AG20443 (cell line): ENCODE measurements at regions not wholly inside any gene's neighbourhood (a gene's known extent, or its start where the extent isn't known, plus 50 kb on each side); places are given as distances from the start of the nearest gene placed in this dataset.

Experiments used
- DNase-seq: peaks from one replicate; pipeline ENCODE4 v3.0.0; 2012; ENCODE audit warnings: low spot score, mixed read lengths

DNA sequence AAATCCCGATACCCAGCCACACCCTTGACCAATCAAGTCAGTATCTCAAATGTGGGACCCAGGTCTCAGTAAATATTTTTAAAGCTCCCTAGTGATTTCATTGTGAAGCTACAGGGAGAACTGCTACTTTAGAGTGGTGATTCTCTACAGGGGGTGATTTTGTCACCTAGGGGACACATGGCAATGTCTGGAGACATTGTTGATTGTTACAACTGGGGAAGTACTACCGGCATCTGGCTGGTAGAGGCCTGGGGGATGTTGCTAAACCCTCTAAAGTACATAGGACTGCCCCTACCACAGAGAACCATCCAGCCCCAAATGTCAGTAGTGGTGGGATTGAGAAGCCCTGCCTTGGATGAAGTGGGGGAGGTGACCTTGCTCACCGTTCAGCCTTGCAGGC lies 152.9 kb downstream of the RPS24 start:
- DNase-seq: no peak

GRCh38 chr10:78187371-78187770 lies 153.7 kb downstream of the RPS24 start:
- DNase-seq: no peak

- DNase-seq: no peak
Observed at GRCh38 chr10:78188446-78188845, 154.8 kb downstream of the RPS24 start.

DNA sequence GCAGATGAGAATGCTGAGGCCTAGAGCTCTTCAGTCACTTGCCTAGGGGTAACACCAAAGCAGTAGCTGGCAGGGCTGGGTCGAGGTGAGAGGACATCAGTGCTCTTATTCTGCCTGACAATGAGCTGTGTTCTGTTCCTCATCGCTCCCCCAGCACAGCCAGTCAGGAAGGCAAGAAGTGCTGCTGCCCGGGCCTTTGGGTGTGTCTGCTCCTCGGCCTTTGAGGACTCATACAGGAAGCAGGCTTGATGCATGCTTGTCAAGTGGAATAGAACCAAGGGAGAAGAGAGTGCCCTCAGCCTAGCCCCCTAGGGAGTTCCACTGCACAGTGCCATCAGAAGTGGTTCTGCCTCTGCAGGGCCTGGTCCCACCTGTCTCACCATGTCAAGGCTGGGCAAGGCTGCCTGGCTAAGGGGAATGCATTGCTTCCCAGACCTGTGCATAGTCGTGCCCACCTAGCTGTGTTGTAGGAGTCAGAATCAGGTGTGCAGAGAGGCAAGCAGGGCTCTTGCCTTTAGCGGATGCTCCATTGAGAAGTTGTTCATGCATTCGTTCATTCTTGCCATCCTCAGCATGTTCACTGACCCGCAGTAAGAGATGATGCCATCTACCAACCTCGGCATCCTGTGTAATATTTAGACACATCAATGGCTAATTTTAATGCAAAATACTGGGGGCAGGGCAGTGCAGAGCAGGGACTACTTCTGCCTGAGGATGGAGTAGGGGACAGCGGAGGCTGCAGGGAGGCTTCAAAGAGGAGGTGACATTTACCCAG lies 156.6 kb downstream of the RPS24 start:
- no peak for DNase-seq

- no peak for DNase-seq
Observed at GRCh38 chr10:78191301-78191700, 157.6 kb downstream of the RPS24 start.

DNA sequence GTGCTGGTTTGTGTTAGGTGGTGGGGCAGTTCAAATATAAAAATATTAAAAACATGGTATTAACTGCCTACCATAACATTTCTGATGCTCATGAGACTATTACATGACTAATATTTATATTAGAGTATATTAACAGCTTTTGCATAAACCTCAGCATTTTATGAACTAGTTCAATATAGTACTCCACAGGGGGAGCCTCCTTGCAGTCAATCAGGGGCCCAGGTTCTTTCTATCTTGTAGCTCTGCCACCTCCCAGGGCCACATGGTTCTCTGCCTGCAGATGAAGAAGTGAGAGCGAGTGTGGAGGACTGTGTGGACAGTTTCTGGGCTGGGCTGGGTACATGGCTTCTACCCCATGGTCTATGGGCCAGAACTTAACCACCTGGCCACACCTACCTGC lies 159.5 kb downstream of the RPS24 start:
- DNase-seq: no peak

DNA sequence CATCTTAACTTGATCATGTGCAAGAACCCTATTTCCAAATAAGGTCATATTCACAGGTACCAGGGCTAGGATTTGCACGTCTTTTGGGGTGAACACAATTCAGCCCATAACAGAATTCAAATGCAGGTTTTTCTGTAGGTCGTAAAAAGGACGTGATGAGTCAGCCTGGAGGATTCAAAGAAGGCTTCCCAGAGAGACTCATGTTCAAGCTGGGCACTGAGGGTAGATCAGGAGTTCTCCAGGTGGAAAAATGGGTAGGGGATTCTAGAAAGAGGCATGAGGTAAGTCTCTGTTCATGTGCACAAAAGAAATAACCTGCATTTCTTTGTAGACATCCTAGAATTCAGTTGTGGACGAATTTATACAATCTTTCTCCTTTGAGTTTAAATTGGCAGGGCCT lies 160.4 kb downstream of the RPS24 start:
- DNase-seq: no peak

- peak; percentile 46 for DNase-seq
Observed at GRCh38 chr10:78194539-78195402, 161.1 kb downstream of the RPS24 start.

- no peak for DNase-seq
Observed at GRCh38 chr10:78196396-78196795, 162.7 kb downstream of the RPS24 start.

DNA sequence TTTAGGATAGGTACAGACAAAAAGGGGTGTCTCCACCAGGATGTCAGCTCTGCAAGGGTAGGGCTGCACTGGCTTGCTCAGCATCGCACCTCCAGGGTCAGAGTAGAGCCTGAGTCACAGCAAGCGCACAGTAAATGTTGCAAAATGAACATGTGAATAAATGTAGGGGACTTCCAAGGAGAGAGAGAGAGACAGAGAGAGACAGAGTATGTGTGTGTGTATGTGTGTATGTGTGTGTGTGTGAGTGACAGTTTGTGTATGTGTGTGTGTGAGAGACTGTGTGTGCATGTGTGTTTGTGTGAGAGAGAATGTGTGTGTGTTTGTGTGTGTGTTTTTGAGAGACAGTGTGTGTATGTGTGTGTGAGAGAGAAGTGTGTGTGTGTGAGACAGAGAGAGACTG lies 163.3 kb downstream of the RPS24 start:
- peak; percentile 80 for DNase-seq

- DNase-seq: no peak
Observed at GRCh38 chr10:78197628-78198272, 164.1 kb downstream of the RPS24 start.

GRCh38 chr10:78199005-78199725 lies 165.5 kb downstream of the RPS24 start:
- DNase-seq: no peak

DNA sequence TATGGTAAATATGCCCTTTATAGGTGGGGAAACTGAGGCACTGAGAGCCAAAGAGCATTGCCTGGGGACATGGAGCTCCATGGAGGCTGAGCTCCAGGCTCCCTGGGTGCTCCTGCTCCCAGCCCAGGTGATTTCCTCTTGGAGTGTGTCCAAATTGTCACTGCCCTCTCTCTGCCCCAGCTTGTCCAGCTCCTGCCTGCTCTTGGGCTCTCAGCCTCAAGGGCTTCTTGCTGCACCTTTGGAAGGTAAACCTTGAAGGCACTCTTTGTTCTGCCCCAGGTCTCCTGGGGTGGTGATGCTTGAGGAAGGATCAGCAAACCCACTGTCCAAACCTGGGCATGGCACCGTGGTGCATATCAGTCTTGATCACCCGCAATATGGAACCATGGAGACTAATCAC lies 166.1 kb downstream of the RPS24 start:
- DNase-seq: no peak

DNA sequence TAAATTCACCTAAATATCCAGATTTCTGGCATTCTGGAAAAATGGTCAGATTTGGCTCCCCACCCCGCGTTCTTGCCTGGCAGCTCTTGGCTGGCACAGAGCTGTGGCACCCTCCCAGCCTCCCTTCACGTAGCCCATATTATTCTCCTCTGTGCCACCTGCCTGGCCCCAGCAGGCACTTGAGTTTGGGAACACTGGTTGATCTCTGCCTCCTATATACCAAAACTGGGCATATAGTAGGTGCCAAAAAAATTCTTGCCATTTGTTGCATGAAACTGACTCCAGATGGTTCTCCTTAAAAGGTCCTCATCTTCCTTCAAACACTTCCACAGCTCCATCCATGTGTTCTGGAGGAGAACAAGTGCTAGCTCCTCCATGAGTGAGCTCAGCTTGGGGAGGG lies 167.0 kb downstream of the RPS24 start:
- no peak for DNase-seq

GRCh38 chr10:78202386-78202785 lies 168.7 kb downstream of the RPS24 start:
- no peak for DNase-seq

- no peak for DNase-seq
Observed at GRCh38 chr10:78203915-78204818, 170.5 kb downstream of the RPS24 start.

GRCh38 chr10:78205457-78206016 lies 171.9 kb downstream of the RPS24 start:
- DNase-seq: no peak

DNA sequence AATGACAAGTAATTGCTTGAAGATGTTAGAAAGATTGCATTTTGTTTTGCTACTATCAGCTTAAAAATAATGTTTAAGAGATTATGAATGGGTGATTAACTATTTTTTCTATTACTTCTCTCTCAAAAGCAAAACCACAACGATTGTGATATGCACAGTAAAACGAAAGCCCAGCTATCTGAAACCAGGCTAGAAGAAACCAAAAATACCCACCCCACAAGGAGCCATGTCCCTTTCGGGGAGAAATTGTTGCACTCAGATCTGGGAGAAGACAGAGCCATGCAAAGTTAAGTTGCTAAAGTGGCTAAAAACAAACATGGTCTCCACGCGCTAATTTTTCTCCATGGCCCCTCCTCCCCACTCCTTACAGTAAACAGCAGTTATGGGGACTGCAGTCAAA lies 173.6 kb downstream of the RPS24 start:
- DNase-seq: no peak

- no peak for DNase-seq
Observed at GRCh38 chr10:78207776-78208175, 174.1 kb downstream of the RPS24 start.

GRCh38 chr10:78209970-78210369 lies 176.3 kb downstream of the RPS24 start:
- DNase-seq: no peak

DNA sequence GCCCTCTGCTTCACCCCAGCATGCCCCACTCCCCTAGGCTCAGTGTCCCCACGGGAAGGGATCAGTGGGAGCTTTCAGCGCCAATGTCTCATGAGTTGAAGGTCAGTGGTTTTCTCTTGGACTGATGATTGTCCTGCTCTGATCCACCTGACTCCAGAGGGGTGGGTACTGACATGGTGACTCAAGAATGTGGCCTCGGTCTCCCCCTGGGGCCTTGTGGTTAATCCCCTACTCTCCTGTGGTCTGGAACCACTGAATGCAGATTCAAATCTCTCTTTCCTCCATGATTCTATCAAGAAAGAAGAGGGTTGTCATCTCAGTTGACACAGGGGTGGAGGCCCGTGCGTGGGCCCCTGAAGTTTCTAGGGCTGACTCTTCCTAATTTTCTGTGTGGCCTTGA lies 176.9 kb downstream of the RPS24 start:
- DNase-seq: no peak
